GM12872 (cell line): ENCODE measurements at regions not wholly inside any gene's neighbourhood (a gene's known extent, or its start where the extent isn't known, plus 50 kb on each side); places are given as distances from the start of the nearest gene placed in this dataset.

ENCODE experiments used
- TF ChIP-seq, protein P1 (sequence below): IDR thresholded peaks from 3 replicates; pipeline ENCODE4 v1.5.1; 2011; ENCODE audit warnings: low read depth, mild to moderate bottlenecking, low read length, moderate library complexity; ENCODE audit not compliant: insufficient read depth

GRCh38 chr9:12993466-12993865 is 218.6 kb downstream of the LURAP1L start:
- TF ChIP-seq, protein P1, sequence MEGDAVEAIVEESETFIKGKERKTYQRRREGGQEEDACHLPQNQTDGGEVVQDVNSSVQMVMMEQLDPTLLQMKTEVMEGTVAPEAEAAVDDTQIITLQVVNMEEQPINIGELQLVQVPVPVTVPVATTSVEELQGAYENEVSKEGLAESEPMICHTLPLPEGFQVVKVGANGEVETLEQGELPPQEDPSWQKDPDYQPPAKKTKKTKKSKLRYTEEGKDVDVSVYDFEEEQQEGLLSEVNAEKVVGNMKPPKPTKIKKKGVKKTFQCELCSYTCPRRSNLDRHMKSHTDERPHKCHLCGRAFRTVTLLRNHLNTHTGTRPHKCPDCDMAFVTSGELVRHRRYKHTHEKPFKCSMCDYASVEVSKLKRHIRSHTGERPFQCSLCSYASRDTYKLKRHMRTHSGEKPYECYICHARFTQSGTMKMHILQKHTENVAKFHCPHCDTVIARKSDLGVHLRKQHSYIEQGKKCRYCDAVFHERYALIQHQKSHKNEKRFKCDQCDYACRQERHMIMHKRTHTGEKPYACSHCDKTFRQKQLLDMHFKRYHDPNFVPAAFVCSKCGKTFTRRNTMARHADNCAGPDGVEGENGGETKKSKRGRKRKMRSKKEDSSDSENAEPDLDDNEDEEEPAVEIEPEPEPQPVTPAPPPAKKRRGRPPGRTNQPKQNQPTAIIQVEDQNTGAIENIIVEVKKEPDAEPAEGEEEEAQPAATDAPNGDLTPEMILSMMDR, result no peak

DNA sequence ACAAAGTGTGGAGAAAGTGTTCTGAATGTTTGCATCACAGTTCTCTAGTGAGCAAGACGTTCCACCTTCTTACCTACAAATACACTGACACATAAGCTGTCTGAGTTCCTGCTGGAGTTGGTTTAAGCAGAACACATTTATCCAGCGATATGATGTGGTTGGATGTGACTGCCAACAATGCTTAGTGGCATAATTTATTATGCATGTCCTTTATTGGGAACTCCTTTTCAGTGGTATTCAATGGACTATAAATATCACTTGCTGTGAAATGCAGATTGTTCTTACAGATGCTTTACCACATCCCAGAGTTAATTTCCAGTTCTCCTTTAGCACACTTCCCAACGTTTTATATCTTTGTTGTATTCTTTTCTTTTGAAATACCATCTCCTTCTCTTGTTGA is 222.2 kb downstream of the LURAP1L start:
- TF ChIP-seq, protein P1, result no peak

- TF ChIP-seq, protein P1, result no peak
Observed at GRCh38 chr9:13001989-13002580, 227.3 kb downstream of the LURAP1L start.

DNA sequence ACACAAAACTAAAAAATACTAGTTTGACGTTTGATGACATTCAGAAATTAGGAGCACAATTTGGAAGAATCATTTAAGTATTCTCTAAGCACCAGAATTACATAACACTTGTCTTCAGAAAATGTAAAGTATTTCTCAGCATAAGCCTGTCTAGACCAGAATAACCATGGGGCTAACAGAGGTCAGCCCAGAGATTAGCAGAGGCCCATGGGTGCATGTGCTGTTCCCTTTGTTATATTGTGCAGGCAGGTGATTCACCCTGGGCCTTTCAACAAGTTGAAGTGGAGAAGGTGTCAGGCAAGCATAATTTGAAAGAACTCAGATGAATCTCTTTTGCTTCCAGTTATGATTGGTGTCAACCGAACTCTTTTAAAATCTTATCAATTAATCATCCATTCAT is 227.9 kb downstream of the LURAP1L start:
- TF ChIP-seq, protein P1, result no peak

DNA sequence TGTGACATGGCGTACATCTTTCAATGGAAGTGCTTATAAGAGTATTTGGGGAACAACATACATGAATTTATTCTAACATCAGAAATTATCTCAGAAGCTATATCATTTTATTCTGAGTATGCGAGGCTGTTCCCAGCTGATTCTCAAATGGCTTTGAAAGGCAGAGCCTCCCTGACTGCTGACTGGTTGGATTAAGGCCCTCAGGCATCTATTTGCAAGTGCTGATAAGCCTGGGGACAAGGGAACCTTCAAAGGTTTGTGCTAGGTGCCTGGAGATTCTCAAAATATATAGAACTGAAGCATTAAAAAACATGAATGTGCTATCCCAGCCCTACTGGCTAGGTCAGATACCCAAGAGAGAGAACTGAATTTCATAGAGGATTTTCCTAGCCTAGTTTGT is 235.1 kb downstream of the LURAP1L start:
- TF ChIP-seq, protein P1, result no peak

DNA sequence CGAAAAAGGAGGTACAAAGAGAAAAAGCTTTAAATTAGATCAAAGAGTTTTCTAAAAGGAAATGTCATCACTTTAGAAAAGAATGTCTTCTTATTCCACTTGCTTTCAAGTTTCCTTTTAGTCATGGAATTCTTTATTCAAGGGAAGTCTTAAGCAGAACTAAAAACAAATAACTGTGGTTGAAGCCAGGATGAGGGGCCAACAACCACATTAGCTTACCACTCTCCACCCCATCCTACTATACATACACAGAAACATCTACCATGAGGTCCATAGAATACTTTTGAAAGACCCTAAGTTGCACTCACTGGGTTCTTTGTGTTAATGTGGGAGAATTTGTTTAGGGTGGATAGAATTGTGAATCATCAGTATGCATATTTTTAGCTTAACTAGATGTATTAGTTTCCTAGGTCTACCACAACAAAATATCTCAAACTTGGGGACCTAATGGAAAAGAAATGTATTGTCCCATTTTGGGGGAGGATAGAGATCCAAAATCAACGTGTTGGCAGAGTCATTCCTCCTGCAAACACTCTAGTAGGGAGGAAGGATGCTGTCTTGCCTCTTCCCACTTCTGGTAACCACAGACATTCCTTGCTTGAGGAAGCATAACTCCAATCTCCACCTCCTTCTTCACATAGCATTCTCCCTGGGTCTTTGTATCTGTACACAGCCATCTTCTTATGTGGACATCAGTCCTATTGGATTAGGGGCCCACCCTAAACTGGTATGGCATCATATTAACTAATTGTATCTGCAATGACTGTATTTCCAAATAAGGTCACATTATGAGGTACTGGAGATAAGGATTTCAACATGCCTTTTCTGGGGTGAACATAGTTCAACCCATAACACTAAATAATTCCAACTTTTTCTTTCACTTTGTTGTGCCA is 239.4 kb downstream of the LURAP1L start:
- TF ChIP-seq, protein P1, result no peak

DNA sequence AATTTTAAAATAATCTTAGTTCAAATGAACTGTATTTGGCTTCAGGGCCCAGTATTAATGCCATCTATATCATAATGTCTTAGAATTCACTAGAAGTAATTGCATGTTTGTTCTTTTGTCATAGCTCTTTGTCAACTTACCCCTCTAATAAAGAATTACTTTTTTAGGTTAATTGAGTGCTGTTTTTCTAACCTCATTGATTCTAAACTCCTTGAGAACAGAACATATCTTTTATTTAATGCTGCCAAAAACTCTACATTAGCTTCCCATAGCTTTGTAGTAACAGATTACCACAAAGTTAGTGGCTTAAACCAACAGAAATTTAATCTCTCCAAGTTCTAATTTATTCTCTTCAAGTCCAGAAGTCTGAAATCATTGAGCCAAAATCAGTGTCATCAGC is 242.4 kb downstream of the LURAP1L start:
- TF ChIP-seq, protein P1, result no peak
